GM19395 (cell line): ENCODE measurements at regions not wholly inside any gene's neighbourhood (a gene's known extent, or its start where the extent isn't known, plus 50 kb on each side); places are given as distances from the start of the nearest gene placed in this dataset.

Source experiments
- ATAC-seq: cut with Tn5 transposase; IDR thresholded peaks from one replicate; pipeline ENCODE4 v1.9.1; 2021; ENCODE audit warnings: mild to moderate bottlenecking, moderate library complexity; ENCODE audit not compliant: unreplicated experiment

- no peak for ATAC-seq
Observed at GRCh38 chr4:89556601-89557305, 249.2 kb upstream of the GPRIN3 start.

- ATAC-seq, result no peak
Observed at GRCh38 chr4:89551191-89551590, 243.6 kb upstream of the GPRIN3 start.

- ATAC-seq, result no peak
Observed at GRCh38 chr4:89549907-89550306, 242.3 kb upstream of the GPRIN3 start.

GRCh38 chr4:89545315-89545714, 237.7 kb upstream of the GPRIN3 start:
- no peak for ATAC-seq

- ATAC-seq, result no peak
Observed at GRCh38 chr4:89541998-89542397, 234.4 kb upstream of the GPRIN3 start.

GRCh38 chr4:89539797-89540711, 232.5 kb upstream of the GPRIN3 start:
- ATAC-seq, result no peak

GRCh38 chr4:89539374-89539773, 231.8 kb upstream of the GPRIN3 start:
- ATAC-seq, result no peak

GRCh38 chr4:89538886-89539285, 231.3 kb upstream of the GPRIN3 start:
- ATAC-seq, result no peak

- no peak for ATAC-seq
Observed at GRCh38 chr4:89538171-89538570, 230.6 kb upstream of the GPRIN3 start.

- no peak for ATAC-seq
Observed at GRCh38 chr4:89537281-89537680, 229.7 kb upstream of the GPRIN3 start.

GRCh38 chr4:89535251-89535650, 227.7 kb upstream of the GPRIN3 start:
- no peak for ATAC-seq

- ATAC-seq, result no peak
Observed at GRCh38 chr4:89534356-89534755, 226.8 kb upstream of the GPRIN3 start.

- no peak for ATAC-seq
Observed at GRCh38 chr4:89531932-89532640, 224.5 kb upstream of the GPRIN3 start.

GRCh38 chr4:89528526-89529133, 221.0 kb upstream of the GPRIN3 start:
- no peak for ATAC-seq

GRCh38 chr4:89521826-89522225, 214.2 kb upstream of the GPRIN3 start:
- ATAC-seq, result no peak

GRCh38 chr4:89519771-89520320, 212.2 kb upstream of the GPRIN3 start:
- no peak for ATAC-seq

- no peak for ATAC-seq
Observed at GRCh38 chr4:89518259-89518658, 210.7 kb upstream of the GPRIN3 start.

- ATAC-seq, result no peak
Observed at GRCh38 chr4:89514811-89515210, 207.2 kb upstream of the GPRIN3 start.

GRCh38 chr4:89511776-89512175, 204.2 kb upstream of the GPRIN3 start:
- no peak for ATAC-seq

- ATAC-seq, result peak; percentile 100
Observed at GRCh38 chr4:89509708-89510281, 202.2 kb upstream of the GPRIN3 start.
